ENCODE measurements at regions not wholly inside any gene's neighbourhood (a gene's known extent, or its start where the extent isn't known, plus 50 kb on each side); places are given as distances from the start of the nearest gene placed in this dataset.

- TF ChIP-seq GATA3 (IDR thresholded peaks at IDR 0.05; ENCODE audit: low read depth, low read length) (no peak), GATA2 (IDR thresholded peaks at IDR 0.05; ENCODE audit: low read depth, low read length) (no peak)
Observed at GRCh38 chr6:74705451-74705850, 500.4 kb downstream of the COL12A1 start.

Measured in SH-SY5Y (cell line).